ENCODE measurements at regions not wholly inside any gene's neighbourhood (a gene's known extent, or its start where the extent isn't known, plus 50 kb on each side); places are given as distances from the start of the nearest gene placed in this dataset.

DNA sequence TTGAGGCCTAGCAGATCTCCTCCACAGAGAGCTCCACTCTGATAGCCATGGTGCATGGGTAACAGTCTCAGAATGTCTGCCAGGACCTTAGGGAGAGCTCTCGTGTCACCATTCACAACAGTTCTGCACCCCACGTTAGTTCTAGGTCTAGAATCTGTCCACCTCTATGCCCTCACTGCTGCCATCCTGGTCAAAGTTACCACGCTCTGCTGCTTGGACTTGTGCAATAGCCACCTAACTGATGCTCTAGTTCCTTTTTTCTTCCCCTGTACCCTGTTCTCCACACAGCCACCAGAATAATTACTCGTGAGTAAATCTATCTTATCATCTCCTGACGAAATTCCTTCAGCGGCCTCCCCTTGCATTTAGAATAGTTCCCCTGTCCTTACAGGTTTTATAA, 268.8 kb upstream of the GATB start:
- Mint-ChIP-seq H3K4me1 (ENCODE audit: low read depth) (peaks cover 2% of the 10 kb centered on the region), H3K9me3 (peaks cover 2% of the 10 kb centered on the region), H3K27ac (no peak overlapping the region), H3K4me3 (no peak overlapping the region), H3K36me3 (ENCODE audit: low read depth) (no peaks in the 10 kb centered on the region), H3K27me3 (no peaks in the 10 kb centered on the region)
- no peak for DNase-seq

DNA sequence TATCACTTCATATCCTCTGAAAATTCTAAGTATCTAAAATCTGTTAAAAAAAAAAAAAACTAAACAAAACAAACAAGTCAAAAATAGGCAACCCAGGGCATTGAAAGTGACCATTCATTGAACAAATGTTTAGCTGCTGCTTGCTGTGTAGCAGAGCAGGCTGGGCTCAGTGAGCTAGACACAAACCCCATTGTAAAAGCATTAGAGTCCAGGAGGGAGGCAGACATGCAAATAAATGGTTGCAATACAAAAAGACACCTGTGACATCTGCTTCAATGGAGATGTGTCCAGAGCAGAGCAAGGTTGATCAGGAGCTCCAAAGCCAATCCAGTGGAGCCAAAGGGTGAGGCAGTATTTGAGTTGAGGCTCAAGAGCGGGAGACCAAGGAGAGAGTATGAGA, 267.3 kb upstream of the GATB start:
- Mint-ChIP-seq H3K4me1 (ENCODE audit: low read depth) (peaks cover 2% of the 10 kb centered on the region), H3K9me3 (peaks cover 2% of the 10 kb centered on the region), H3K36me3 (ENCODE audit: low read depth) (no peaks in the 10 kb centered on the region), H3K27me3 (no peaks in the 10 kb centered on the region), H3K27ac (no peak overlapping the region), H3K4me3 (no peak overlapping the region)
- no peak for DNase-seq

DNA sequence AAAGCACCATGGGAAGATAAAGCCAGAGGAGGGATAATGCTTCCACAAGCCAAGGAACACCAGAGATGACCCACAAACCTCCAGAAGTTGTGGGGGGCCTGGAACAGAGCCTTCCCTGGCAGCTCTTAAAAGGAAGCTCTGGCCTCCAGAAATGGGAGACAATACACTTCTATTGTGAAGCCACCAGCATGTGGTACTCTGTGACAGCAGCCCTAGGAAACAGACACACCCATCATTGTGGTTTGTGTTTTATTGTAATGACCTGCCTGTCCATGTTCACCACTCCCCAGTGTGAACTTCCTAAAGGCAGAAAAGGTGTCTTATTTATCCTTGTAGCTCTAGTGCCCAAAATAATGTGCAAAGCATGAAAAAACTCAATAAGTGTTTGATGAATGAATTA, 264.1 kb upstream of the GATB start:
- Mint-ChIP-seq H3K27ac (no peak overlapping the region), H3K27me3 (no peaks in the 10 kb centered on the region), H3K36me3 (ENCODE audit: low read depth) (no peaks in the 10 kb centered on the region), H3K9me3 (peaks cover 2% of the 10 kb centered on the region), H3K4me1 (ENCODE audit: low read depth) (peaks cover 2% of the 10 kb centered on the region), H3K4me3 (no peak overlapping the region)
- no peak for DNase-seq

DNA sequence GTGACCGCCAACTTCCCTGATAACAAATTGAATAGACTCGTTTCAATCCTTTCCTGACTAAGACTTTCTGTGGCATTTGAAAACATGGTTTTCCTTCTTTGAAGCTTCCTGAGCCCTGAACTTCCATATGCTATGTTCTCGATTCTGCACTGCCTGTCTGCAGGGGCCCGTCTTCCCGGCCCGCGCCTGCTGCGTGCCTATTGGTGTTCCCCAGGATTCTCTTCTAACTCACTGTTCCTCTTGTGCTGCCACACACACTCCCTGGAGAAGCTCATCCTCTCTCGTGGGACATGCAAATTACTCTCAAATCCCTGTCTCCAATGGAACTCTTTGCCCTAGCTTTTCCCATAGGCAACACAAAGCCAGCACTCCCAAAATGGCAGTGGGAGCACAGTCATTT, 262.9 kb upstream of the GATB start:
- peaks cover 2% of the 10 kb centered on the region for H3K9me3 Mint-ChIP-seq
- H3K27ac Mint-ChIP-seq, result no peak overlapping the region

DNA sequence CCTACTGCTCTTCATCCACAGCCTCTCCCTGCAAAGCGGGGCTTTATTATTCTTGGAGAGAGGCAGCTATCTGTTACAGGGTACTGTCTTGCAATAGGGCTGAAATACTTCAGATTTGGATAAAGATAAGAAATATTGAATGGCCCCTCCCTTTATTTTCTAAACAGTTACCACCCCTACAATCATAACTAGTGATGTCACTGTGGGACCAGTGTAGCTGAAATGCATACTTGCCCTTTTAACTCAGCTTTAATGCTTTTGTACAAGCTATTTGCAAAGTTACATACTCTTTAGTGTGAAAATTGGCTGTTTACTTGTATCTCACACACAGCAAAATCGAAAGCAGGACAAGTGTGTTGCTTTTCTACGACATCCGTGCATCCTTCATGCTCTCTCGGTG, 261.7 kb upstream of the GATB start:
- Mint-ChIP-seq H3K9me3 (peaks cover 1% of the 10 kb centered on the region), H3K36me3 (ENCODE audit: low read depth) (no peaks in the 10 kb centered on the region), H3K4me3 (no peak overlapping the region), H3K27me3 (no peaks in the 10 kb centered on the region), H3K4me1 (ENCODE audit: low read depth) (peaks cover 2% of the 10 kb centered on the region), H3K27ac (no peak overlapping the region)
- DNase-seq, result no peak

More for the DNA sequence above, 262.9 kb upstream of the GATB start:
- no peak for DNase-seq
- Mint-ChIP-seq H3K4me3 (no peak overlapping the region), H3K4me1 (ENCODE audit: low read depth) (peaks cover 2% of the 10 kb centered on the region), H3K27me3 (no peaks in the 10 kb centered on the region), H3K36me3 (ENCODE audit: low read depth) (no peaks in the 10 kb centered on the region)

DNA sequence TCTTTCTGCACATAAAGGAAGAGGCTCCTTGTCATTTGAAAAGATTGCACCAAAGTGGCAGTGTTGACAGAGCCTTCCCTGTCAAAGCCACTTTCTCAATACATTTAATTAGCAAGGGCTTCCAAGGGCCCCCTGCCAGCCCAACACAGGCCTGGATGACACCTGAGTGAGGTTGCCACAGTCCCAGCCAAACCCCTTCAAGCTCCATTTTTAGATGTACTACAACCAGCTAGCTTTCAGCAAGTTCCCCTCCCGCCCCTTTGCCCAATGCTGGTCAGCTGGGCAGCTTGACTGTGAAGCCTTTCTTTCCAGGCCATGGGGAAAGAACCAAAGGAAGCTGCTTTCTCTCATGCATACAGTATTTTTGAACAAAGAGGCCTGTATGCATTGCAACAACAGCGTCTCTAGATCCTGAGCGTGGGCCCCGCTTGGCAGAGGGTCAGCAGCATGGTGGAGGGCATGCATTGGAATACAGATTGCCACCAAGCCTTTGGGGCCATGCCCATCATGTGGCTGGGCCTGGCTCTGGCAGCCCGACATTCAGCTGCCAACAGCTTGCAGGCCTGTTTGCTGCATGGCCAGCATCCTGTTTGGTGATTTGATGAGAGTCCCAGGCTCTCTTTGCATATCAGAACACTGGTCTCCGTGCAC, 261.1 kb upstream of the GATB start:
- no peak overlapping the region for H3K4me3 Mint-ChIP-seq
- H3K27ac Mint-ChIP-seq, result no peak overlapping the region
- peaks cover 2% of the 10 kb centered on the region for H3K4me1 Mint-ChIP-seq (ENCODE audit: low read depth)
- H3K36me3 Mint-ChIP-seq (ENCODE audit: low read depth), result no peaks in the 10 kb centered on the region
- DNase-seq, result no peak
- H3K9me3 Mint-ChIP-seq, result no peaks in the 10 kb centered on the region
- no peaks in the 10 kb centered on the region for H3K27me3 Mint-ChIP-seq

DNA sequence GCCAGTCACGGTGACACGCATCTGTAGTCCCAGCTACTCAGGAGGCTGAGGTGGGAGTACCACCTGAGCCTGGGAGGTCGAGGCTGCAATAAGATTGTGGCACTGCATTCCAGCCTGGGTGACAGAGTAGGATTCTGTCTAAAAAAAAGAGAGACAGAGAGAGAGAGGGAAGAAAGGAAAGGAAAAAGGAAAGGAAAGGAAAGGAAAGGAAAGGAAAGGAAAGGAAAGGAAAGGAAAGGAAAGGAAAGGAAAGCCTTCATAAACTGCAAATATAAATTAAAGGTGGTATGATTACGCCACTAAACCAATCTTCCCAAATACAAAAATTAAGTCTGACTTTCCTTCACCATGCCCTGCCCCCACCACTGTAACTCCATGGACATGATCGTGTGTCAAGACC, 259.3 kb upstream of the GATB start:
- Mint-ChIP-seq H3K4me1 (ENCODE audit: low read depth) (peaks cover 2% of the 10 kb centered on the region), H3K27ac (no peak overlapping the region), H3K4me3 (no peak overlapping the region), H3K9me3 (no peaks in the 10 kb centered on the region), H3K27me3 (no peaks in the 10 kb centered on the region), H3K36me3 (ENCODE audit: low read depth) (no peaks in the 10 kb centered on the region)
- no peak for DNase-seq

DNA sequence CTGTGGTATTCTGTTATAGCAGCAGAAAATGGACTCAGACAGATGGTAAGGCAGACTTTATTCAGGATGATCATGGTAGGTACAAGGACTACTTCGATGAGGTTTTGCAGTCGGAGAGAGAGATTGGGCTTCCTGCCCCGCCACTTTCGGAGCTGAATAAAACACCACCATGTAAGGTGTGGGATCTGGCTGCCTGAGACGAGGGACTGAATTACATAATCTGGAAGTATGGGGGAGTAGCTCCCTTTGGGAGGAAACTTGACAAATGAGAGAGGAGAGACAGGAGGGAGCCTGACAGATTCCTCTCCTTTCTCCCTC, 255.5 kb upstream of the GATB start:
- Mint-ChIP-seq H3K4me1 (ENCODE audit: low read depth) (peaks cover 29% of the 10 kb centered on the region), H3K4me3 (no peak overlapping the region), H3K27ac (no peak overlapping the region), H3K27me3 (no peaks in the 10 kb centered on the region), H3K36me3 (ENCODE audit: low read depth) (no peaks in the 10 kb centered on the region), H3K9me3 (no peaks in the 10 kb centered on the region)
- no peak for DNase-seq

DNA sequence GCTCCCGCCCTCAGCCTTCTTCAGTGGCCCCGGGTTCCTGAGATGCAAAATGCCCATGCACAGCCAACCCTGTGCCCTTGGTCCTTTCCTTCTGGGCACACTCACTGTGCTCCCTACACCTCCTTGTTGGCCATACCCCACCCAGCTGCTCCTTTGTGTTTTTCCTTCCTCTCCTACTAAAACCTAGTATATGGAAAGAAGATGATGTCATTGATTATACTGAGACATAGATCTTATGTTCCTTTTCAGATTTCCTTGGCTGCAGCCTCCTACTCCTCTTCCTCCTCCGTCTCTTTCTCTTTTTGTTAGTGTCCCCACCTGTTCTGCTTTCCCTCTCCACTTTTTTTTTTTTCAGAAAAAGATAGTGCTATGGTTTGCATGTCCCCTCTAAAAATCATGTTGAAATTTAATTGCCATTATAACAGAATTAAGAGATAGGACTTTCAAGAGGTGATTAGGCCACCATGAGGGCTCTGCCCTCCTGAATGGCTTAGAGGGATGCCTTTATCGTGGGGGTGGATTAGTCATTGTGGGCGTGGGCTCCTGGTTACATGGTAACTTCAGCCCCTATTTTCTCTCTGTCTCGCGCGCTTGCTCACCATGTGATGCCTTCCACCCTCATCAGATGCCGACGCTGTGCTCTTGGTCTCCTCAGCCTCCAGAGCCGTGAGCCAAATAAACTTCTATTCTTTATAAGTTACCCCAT, 254.9 kb upstream of the GATB start:
- no peak overlapping the region for H3K4me3 Mint-ChIP-seq

DNA sequence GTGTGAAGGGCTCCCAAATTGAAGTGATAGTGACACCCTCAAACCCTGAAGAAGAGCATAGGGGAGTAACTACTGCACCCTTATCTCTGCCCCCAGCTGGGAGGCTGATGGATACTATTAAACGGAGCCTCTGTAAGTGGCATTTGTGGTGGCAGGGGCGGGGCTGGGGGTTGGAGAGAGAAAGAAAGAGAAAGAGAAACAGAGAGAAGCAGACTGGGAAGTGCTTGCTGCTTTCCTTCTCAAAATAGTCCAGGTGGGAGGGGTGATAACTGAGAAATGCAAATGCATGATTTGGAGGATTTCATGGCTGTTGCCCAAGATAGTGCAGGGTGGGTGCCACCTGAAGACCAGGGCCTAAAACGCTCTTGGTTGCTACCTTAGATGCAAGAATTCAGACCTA, 253.5 kb upstream of the GATB start:
- no peak overlapping the region for H3K27ac Mint-ChIP-seq
- no peaks in the 10 kb centered on the region for H3K27me3 Mint-ChIP-seq
- H3K36me3 Mint-ChIP-seq (ENCODE audit: low read depth), result no peaks in the 10 kb centered on the region
- no peak overlapping the region for H3K4me3 Mint-ChIP-seq
- no peaks in the 10 kb centered on the region for H3K9me3 Mint-ChIP-seq
- peak; percentile 64 for DNase-seq
- H3K4me1 Mint-ChIP-seq (ENCODE audit: low read depth), result peaks cover 47% of the 10 kb centered on the region

More for the DNA sequence above, 254.9 kb upstream of the GATB start:
- no peak for DNase-seq
- no peaks in the 10 kb centered on the region for H3K36me3 Mint-ChIP-seq (ENCODE audit: low read depth)
- H3K9me3 Mint-ChIP-seq, result no peaks in the 10 kb centered on the region
- H3K4me1 Mint-ChIP-seq (ENCODE audit: low read depth), result peaks cover 34% of the 10 kb centered on the region
- H3K27ac Mint-ChIP-seq, result no peak overlapping the region
- H3K27me3 Mint-ChIP-seq, result no peaks in the 10 kb centered on the region

DNA sequence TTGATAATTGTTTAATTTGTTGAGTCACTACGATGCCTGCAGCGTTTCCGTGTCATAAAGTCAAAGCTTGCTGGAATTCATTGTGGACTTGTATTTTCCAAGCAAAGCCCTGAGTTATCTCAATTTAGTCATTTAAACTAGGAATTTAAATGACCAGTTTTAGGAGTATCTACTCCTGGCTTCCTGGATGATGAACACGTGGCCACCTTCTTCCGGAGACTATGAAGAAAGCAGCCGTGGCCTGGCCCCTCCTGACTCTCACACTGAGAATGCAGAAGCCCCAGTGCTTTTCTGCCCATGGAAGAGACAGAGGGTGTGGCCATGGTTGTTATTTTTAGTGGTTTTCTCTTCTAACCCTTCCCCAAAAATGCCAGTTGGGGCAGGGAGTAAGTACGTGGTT, 250.7 kb upstream of the GATB start:
- no peaks in the 10 kb centered on the region for H3K36me3 Mint-ChIP-seq (ENCODE audit: low read depth)
- H3K4me3 Mint-ChIP-seq, result no peak overlapping the region
- H3K9me3 Mint-ChIP-seq, result no peaks in the 10 kb centered on the region
- H3K27ac Mint-ChIP-seq, result no peak overlapping the region
- peaks cover 49% of the 10 kb centered on the region for H3K4me1 Mint-ChIP-seq (ENCODE audit: low read depth)
- DNase-seq, result no peak
- H3K27me3 Mint-ChIP-seq, result no peaks in the 10 kb centered on the region

DNA sequence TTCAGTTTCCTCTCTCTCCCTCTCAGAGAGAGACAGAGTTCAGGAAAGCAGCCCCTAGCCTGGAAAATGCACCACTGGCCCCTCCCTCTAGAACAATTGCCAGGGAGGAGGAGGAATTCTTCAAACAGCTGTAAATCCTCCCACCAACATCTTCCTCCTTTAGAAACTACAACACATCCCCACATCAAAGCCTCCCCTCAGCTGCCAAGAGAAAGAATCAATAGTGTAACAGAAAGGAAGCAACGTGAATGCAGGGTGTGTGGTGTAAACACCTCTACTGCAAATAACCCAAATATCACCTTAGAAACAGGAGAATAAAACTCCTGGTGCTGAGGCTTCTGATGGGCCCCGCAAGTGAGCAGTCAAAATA, 249.9 kb upstream of the GATB start:
- peaks cover 49% of the 10 kb centered on the region for H3K4me1 Mint-ChIP-seq (ENCODE audit: low read depth)
- H3K27ac Mint-ChIP-seq, result no peak overlapping the region
- H3K36me3 Mint-ChIP-seq (ENCODE audit: low read depth), result no peaks in the 10 kb centered on the region
- H3K27me3 Mint-ChIP-seq, result no peaks in the 10 kb centered on the region
- no peak for DNase-seq
- H3K9me3 Mint-ChIP-seq, result no peaks in the 10 kb centered on the region
- no peak overlapping the region for H3K4me3 Mint-ChIP-seq

DNA sequence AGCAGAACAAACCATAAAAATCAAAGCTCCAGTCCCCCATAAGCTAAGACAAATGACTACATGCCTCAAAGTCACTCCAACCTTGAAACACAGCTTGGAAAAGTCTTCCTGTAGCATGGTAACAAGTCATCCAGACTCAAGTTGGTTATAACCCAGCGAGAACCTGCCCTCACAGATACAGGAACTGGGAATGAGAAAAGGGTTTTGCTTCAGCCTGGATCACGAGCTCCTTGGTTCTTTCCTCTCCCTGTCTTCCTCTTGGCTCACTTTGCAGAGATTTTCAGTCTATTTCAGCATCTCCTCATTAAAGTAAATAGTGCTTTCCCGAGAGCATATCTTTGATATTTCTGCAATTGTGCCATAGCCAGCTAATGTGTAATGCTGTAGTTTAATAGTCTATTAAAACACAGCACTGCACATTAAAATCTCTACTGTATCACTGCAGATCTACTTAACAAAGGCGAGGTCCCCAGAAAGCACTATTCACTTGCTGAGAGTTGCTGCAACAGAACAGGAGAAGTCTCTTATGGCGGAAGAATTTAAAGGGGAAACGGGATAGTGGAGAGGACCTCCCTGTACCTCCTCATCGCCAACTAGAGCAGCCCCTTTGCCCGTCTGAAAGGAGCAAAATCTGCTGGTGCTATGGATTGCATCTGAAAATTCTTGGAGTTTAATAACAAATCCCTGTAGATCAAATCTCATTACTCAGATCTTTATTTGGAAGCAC, 249.3 kb upstream of the GATB start:
- Mint-ChIP-seq H3K27ac (no peak overlapping the region), H3K27me3 (no peaks in the 10 kb centered on the region), H3K4me1 (ENCODE audit: low read depth) (peaks cover 48% of the 10 kb centered on the region), H3K4me3 (no peak overlapping the region), H3K9me3 (no peaks in the 10 kb centered on the region), H3K36me3 (ENCODE audit: low read depth) (no peaks in the 10 kb centered on the region)
- DNase-seq, result no peak

DNA sequence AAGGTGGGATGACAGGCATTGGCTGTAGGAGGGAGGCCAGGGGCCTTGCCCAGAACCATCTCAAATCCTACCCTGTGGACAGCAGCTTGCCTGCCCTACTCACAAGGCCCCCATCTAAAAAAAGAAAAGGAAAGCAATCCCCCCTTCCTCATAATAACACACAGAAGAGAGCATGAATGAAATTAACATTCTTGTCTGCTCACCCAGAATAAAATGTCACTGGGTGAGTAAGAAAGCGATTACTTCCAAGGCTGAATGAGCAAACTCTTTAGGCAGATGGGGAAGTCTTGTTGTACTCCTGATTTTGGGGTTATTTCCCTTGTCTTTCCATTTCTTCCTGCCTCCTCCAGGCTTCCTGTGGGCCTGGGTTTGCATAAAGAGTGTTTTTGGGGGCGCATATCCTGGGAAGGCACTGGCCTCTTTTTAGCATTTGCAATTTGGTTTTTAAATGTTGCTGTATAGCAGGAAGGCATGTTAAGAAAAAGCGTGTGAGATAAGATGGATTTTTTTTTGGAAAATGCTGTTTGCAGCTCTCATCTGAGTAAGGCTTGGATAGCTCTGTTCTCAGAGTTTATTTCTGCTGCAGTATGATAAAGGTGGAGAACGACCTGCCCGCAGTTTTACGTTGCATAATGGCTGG, 248.3 kb upstream of the GATB start:
- no peaks in the 10 kb centered on the region for H3K27me3 Mint-ChIP-seq
- H3K27ac Mint-ChIP-seq, result no peak overlapping the region
- no peaks in the 10 kb centered on the region for H3K36me3 Mint-ChIP-seq (ENCODE audit: low read depth)
- DNase-seq, result no peak
- no peak overlapping the region for H3K4me3 Mint-ChIP-seq
- no peaks in the 10 kb centered on the region for H3K9me3 Mint-ChIP-seq
- H3K4me1 Mint-ChIP-seq (ENCODE audit: low read depth), result peaks cover 38% of the 10 kb centered on the region

DNA sequence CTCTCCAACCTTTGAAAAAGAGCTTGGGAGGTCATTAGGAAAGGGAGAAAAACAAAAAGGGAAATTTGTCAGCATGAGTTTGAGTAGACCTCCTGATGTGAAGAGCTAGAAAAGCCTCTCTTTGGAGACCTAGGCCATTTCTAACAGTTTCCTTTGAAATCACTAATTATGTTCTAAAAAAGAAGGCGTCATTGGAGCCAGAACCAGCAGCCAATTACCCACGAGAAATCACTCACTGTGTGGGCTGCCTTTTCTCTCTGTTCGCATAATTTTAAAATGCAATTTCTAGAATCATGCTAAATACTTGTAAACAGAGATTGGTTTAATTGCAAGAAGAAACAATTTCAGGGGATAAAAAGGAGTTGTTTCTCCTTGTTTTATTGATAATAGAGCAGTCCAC, 246.3 kb upstream of the GATB start:
- no peak overlapping the region for H3K4me3 Mint-ChIP-seq
- no peaks in the 10 kb centered on the region for H3K27me3 Mint-ChIP-seq
- H3K4me1 Mint-ChIP-seq (ENCODE audit: low read depth), result peaks cover 37% of the 10 kb centered on the region
- no peak for DNase-seq
- H3K27ac Mint-ChIP-seq, result no peak overlapping the region
- H3K36me3 Mint-ChIP-seq (ENCODE audit: low read depth), result no peaks in the 10 kb centered on the region
- no peaks in the 10 kb centered on the region for H3K9me3 Mint-ChIP-seq
